Adrenal gland (tissue), 5 donors: ENCODE measurements at regions not wholly inside any gene's neighbourhood (a gene's known extent, or its start where the extent isn't known, plus 50 kb on each side); places are given as distances from the start of the nearest gene placed in this dataset.

Experiments
- POLR2A ChIP-seq, 2 donors: fragments of 450-650 bp; IDR thresholded peaks; one replicate each; pipeline ENCODE4 v1.6.1; 2017; ENCODE audit warnings: antibody characterized with exemption in 2 of 2, mild to moderate bottlenecking in 2 of 2, moderate library complexity in 1 of 2
- TF ChIP-seq, protein P1 (sequence below), 6 experiments: fragments of 450-650 bp in 4 of 6; fragments of 200-600 bp in 2 of 6; sonication (generic) in 1 of 6; IDR thresholded peaks; 1 replicate in 5 of 6; 2 replicates in 1 of 6; pipeline versions ENCODE4 v1.5.1 to v1.8.0; 2016 to 2021; ENCODE audit warnings: antibody characterized with exemption in 6 of 6, mild to moderate bottlenecking in 2 of 6, moderate library complexity in 1 of 6
- donor health status: DM: no; HTN: no; CAD: no.

DNA sequence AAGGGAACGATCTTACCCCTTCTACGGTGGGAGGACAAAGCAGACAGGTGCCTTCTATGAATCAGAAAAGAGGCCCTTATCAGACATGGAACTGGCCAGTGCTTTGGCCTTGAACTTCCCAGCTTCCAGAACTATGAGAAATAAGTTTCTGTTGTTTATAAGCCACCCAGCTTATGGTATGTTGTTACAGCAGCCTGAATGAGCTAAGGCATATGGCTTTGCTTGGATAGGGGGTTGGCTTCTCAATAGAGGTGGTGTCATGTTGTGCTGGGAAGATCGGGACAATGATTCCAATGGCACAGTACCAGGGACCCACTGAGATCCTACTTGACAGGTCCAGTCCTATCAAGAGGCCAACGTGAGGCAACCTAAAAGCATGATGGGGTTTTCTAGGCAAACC, 183.4 kb upstream of the BMPER start:
- TF ChIP-seq, protein P1, sequence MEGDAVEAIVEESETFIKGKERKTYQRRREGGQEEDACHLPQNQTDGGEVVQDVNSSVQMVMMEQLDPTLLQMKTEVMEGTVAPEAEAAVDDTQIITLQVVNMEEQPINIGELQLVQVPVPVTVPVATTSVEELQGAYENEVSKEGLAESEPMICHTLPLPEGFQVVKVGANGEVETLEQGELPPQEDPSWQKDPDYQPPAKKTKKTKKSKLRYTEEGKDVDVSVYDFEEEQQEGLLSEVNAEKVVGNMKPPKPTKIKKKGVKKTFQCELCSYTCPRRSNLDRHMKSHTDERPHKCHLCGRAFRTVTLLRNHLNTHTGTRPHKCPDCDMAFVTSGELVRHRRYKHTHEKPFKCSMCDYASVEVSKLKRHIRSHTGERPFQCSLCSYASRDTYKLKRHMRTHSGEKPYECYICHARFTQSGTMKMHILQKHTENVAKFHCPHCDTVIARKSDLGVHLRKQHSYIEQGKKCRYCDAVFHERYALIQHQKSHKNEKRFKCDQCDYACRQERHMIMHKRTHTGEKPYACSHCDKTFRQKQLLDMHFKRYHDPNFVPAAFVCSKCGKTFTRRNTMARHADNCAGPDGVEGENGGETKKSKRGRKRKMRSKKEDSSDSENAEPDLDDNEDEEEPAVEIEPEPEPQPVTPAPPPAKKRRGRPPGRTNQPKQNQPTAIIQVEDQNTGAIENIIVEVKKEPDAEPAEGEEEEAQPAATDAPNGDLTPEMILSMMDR (IDR thresholded peaks at IDR 0.05): no peak
- TF ChIP-seq POLR2A (IDR thresholded peaks at IDR 0.05): no peak
